ENCODE measurements at regions not wholly inside any gene's neighbourhood (a gene's known extent, or its start where the extent isn't known, plus 50 kb on each side); places are given as distances from the start of the nearest gene placed in this dataset.
"Not testable (repeated sequence)": the region's sequence is repeated elsewhere in the genome, so short reads cannot be mapped to it uniquely, and the experiment has no call there.

- Histone ChIP-seq H2AFZ (ENCODE audit: low read length) (no peak overlapping the region), H3K79me2 (ENCODE audit: insufficient read depth, low read length) (no peaks in the 10 kb centered on the region), H3F3A (ENCODE audit: low read depth) (no peaks in the 10 kb centered on the region), H3K4me2 (ENCODE audit: low read depth, low read length, poor library complexity, severe bottlenecking) (no peak overlapping the region), H3K9ac (ENCODE audit: low read depth, low read length, poor library complexity, severe bottlenecking) (no peak overlapping the region), H3K9me3 (ENCODE audit: insufficient read depth, low read depth, low read length) (no peaks in the 10 kb centered on the region), H3K4me1 (ENCODE audit: insufficient read depth, low read length, poor library complexity, severe bottlenecking) (no peaks in the 10 kb centered on the region), H3K36me3 (ENCODE audit: insufficient read depth, low read length) (no peaks in the 10 kb centered on the region), H3K4me3 (ENCODE audit: low read length, poor library complexity, severe bottlenecking) (no peak overlapping the region), H3K27me3 (ENCODE audit: insufficient read depth, low read length, poor library complexity, severe bottlenecking) (no peaks in the 10 kb centered on the region), H3K9me2 (replicated peaks; ENCODE audit: low read depth, low read length) (no peaks in the 10 kb centered on the region), H4K20me1 (ENCODE audit: insufficient read depth, low read length, poor library complexity, severe bottlenecking) (no peaks in the 10 kb centered on the region)
- TF ChIP-seq CTCF (conservative IDR thresholded peaks at IDR 0.05; ENCODE audit: low read length), result no peak
- no peak for TF ChIP-seq EZH2phosphoT487 (IDR thresholded peaks at IDR 0.05; ENCODE audit: borderline replicate concordance)
These were observed 360.5 kb upstream of the NT5C1B start for GRCh38 chr2:18949871-18950270.

GRCh38 chr2:18940184-18940583, 350.8 kb upstream of the NT5C1B start:
- H3K4me2 ChIP-seq (ENCODE audit: low read depth, low read length, poor library complexity, severe bottlenecking), result no peak overlapping the region
- no peaks in the 10 kb centered on the region for H4K20me1 ChIP-seq (ENCODE audit: insufficient read depth, low read length, poor library complexity, severe bottlenecking)
- H2AFZ ChIP-seq (ENCODE audit: low read length), result no peak overlapping the region
- H3K4me1 ChIP-seq (ENCODE audit: insufficient read depth, low read length, poor library complexity, severe bottlenecking), result no peaks in the 10 kb centered on the region
- no peaks in the 10 kb centered on the region for H3K9me2 ChIP-seq (replicated peaks; ENCODE audit: low read depth, low read length)
- no peaks in the 10 kb centered on the region for H3K9me3 ChIP-seq (ENCODE audit: insufficient read depth, low read depth, low read length)
- no peaks in the 10 kb centered on the region for H3K36me3 ChIP-seq (ENCODE audit: insufficient read depth, low read length)
- H3F3A ChIP-seq (ENCODE audit: low read depth), result no peaks in the 10 kb centered on the region
- TF ChIP-seq EZH2phosphoT487 (IDR thresholded peaks at IDR 0.05; ENCODE audit: borderline replicate concordance) (no peak), CTCF (conservative IDR thresholded peaks at IDR 0.05; ENCODE audit: low read length) (no peak)
- H3K9ac ChIP-seq (ENCODE audit: low read depth, low read length, poor library complexity, severe bottlenecking), result no peak overlapping the region
- no peaks in the 10 kb centered on the region for H3K27me3 ChIP-seq (ENCODE audit: insufficient read depth, low read length, poor library complexity, severe bottlenecking)
- no peaks in the 10 kb centered on the region for H3K79me2 ChIP-seq (ENCODE audit: insufficient read depth, low read length)
- H3K4me3 ChIP-seq (ENCODE audit: low read length, poor library complexity, severe bottlenecking), result no peak overlapping the region

DNA sequence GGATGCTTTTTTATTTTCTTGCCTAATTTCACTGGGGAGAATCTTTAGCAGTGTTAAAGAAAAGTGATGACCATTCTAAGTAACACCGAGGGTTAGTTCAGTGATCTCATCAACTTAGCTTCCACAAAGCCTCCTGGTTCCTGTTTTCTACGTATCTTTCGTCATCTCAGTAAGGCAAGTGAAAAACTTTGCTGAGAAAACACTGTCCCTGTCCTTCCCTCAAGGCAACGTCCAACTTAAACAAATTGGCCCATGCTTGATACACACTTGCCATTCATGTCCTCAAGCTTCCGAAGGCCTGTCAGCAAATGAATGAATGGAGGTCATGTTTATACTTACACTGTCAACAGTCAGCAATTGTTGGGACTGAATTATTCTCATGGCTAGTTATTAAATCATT, 350.4 kb upstream of the NT5C1B start:
- H3K9me3 ChIP-seq (ENCODE audit: insufficient read depth, low read depth, low read length); H4K20me1 ChIP-seq (ENCODE audit: insufficient read depth, low read length, poor library complexity, severe bottlenecking); H3K79me2 ChIP-seq (ENCODE audit: insufficient read depth, low read length); H3K4me3 ChIP-seq (ENCODE audit: low read length, poor library complexity, severe bottlenecking); H3K9me2 ChIP-seq (replicated peaks; ENCODE audit: low read depth, low read length); H3K9ac ChIP-seq (ENCODE audit: low read depth, low read length, poor library complexity, severe bottlenecking); H2AFZ ChIP-seq (ENCODE audit: low read length); H3K4me1 ChIP-seq (ENCODE audit: insufficient read depth, low read length, poor library complexity, severe bottlenecking); H3K27me3 ChIP-seq (ENCODE audit: insufficient read depth, low read length, poor library complexity, severe bottlenecking); H3F3A ChIP-seq (ENCODE audit: low read depth); H3K4me2 ChIP-seq (ENCODE audit: low read depth, low read length, poor library complexity, severe bottlenecking); H3K36me3 ChIP-seq (ENCODE audit: insufficient read depth, low read length): not testable (repeated sequence)

GRCh38 chr2:18934886-18935285, 345.5 kb upstream of the NT5C1B start:
- no peaks in the 10 kb centered on the region for H3K9me3 ChIP-seq (ENCODE audit: insufficient read depth, low read depth, low read length)
- H4K20me1 ChIP-seq (ENCODE audit: insufficient read depth, low read length, poor library complexity, severe bottlenecking), result no peaks in the 10 kb centered on the region
- H3K4me3 ChIP-seq (ENCODE audit: low read length, poor library complexity, severe bottlenecking), result no peak overlapping the region
- no peaks in the 10 kb centered on the region for H3K9me2 ChIP-seq (replicated peaks; ENCODE audit: low read depth, low read length)
- H3K79me2 ChIP-seq (ENCODE audit: insufficient read depth, low read length), result no peaks in the 10 kb centered on the region
- no peak overlapping the region for H2AFZ ChIP-seq (ENCODE audit: low read length)
- no peak overlapping the region for H3K4me2 ChIP-seq (ENCODE audit: low read depth, low read length, poor library complexity, severe bottlenecking)
- no peaks in the 10 kb centered on the region for H3K36me3 ChIP-seq (ENCODE audit: insufficient read depth, low read length)
- no peak overlapping the region for H3K9ac ChIP-seq (ENCODE audit: low read depth, low read length, poor library complexity, severe bottlenecking)
- H3K4me1 ChIP-seq (ENCODE audit: insufficient read depth, low read length, poor library complexity, severe bottlenecking), result no peaks in the 10 kb centered on the region
- TF ChIP-seq EZH2phosphoT487 (IDR thresholded peaks at IDR 0.05; ENCODE audit: borderline replicate concordance) (no peak), CTCF (conservative IDR thresholded peaks at IDR 0.05; ENCODE audit: low read length) (no peak)
- H3K27me3 ChIP-seq (ENCODE audit: insufficient read depth, low read length, poor library complexity, severe bottlenecking), result no peaks in the 10 kb centered on the region
- no peaks in the 10 kb centered on the region for H3F3A ChIP-seq (ENCODE audit: low read depth)

All from Loucy (cell line).